CD4-positive, alpha-beta T cell treated with Interleukin-17A for 1 hour (primary cell): ENCODE measurements at regions not wholly inside any gene's neighbourhood (a gene's known extent, or its start where the extent isn't known, plus 50 kb on each side); places are given as distances from the start of the nearest gene placed in this dataset.
A peak's percentile ranks its signal among the peaks of the same experiment; 100 is the strongest.
"Not testable (repeated sequence)": the region's sequence is repeated elsewhere in the genome, so short reads cannot be mapped to it uniquely, and the experiment has no call there.

Experiments used
- DNase-seq: peaks from one replicate; pipeline ENCODE4 v3.0.0-alpha.2; 2020

- DNase-seq: no peak
These were observed 96.5 kb upstream of the PCSK1 start for GRCh38 chr5:96529559-96529958.

- no peak for DNase-seq
These were observed 97.9 kb upstream of the PCSK1 start for GRCh38 chr5:96530901-96531300.

- DNase-seq: no peak
These were observed 100.3 kb upstream of the PCSK1 start for GRCh38 chr5:96533371-96533770.

GRCh38 chr5:96537386-96537785 is 104.3 kb upstream of the PCSK1 start:
- DNase-seq: peak; percentile 78

- DNase-seq: peak; percentile 25
These were observed 105.8 kb upstream of the PCSK1 start for GRCh38 chr5:96538808-96539250.

- DNase-seq: no peak
These were observed 113.1 kb upstream of the PCSK1 start for GRCh38 chr5:96546120-96546519.

- DNase-seq: no peak
These were observed 114.4 kb upstream of the PCSK1 start for GRCh38 chr5:96547486-96547885.

- no peak for DNase-seq
These were observed 113.3 kb upstream of the CAST start for GRCh38 chr5:96548905-96549304.

- not testable (repeated sequence) for DNase-seq
These were observed 101.3 kb upstream of the CAST start for GRCh38 chr5:96560857-96561256.

- no peak for DNase-seq
These were observed 99.6 kb upstream of the CAST start for GRCh38 chr5:96562614-96563013.

- no peak for DNase-seq
These were observed 98.4 kb upstream of the CAST start for GRCh38 chr5:96563816-96564215.

GRCh38 chr5:96565582-96566265 is 96.5 kb upstream of the CAST start:
- DNase-seq: no peak

GRCh38 chr5:96566833-96567587 is 95.2 kb upstream of the CAST start:
- no peak for DNase-seq

GRCh38 chr5:96569332-96569731 is 92.8 kb upstream of the CAST start:
- no peak for DNase-seq

GRCh38 chr5:96569770-96570169 is 92.4 kb upstream of the CAST start:
- DNase-seq: no peak

- no peak for DNase-seq
These were observed 89.2 kb upstream of the CAST start for GRCh38 chr5:96572864-96573512.

GRCh38 chr5:96573513-96573894 is 88.7 kb upstream of the CAST start:
- no peak for DNase-seq

- no peak for DNase-seq
These were observed 85.3 kb upstream of the CAST start for GRCh38 chr5:96576876-96577275.

- DNase-seq: no peak
These were observed 84.3 kb upstream of the CAST start for GRCh38 chr5:96577909-96578308.

- no peak for DNase-seq
These were observed 82.5 kb upstream of the CAST start for GRCh38 chr5:96579711-96580110.

GRCh38 chr5:96582343-96582742 is 79.8 kb upstream of the CAST start:
- DNase-seq: no peak

GRCh38 chr5:96584712-96585111 is 77.5 kb upstream of the CAST start:
- DNase-seq: no peak

GRCh38 chr5:96588539-96588938 is 73.6 kb upstream of the CAST start:
- DNase-seq: no peak

- no peak for DNase-seq
These were observed 71.4 kb upstream of the CAST start for GRCh38 chr5:96590796-96591195.
